Epithelial cell of esophagus (primary cell): ENCODE measurements at regions not wholly inside any gene's neighbourhood (a gene's known extent, or its start where the extent isn't known, plus 50 kb on each side); places are given as distances from the start of the nearest gene placed in this dataset.
A peak's percentile ranks its signal among the peaks of the same experiment; 100 is the strongest.

Experiments used
- DNase-seq: peaks from one replicate; pipeline ENCODE4 v3.0.0; 2010; ENCODE audit warnings: low read depth
- H3K4me3 ChIP-seq: 2 replicates; pipeline ENCODE4 v1.5.1; 2011; ENCODE audit warnings: mild to moderate bottlenecking, low read length, control low read depth
- CTCF ChIP-seq: IDR thresholded peaks from 2 replicates; pipeline ENCODE4 v1.5.1; 2011; ENCODE audit warnings: low read depth, mild to moderate bottlenecking, low read length, control low read depth, inconsistent platforms; ENCODE audit not compliant: insufficient read depth; ENCODE audit errors: missing control alignments

GRCh38 chr6:15970517-15970916 is 158.4 kb upstream of the MYLIP start:
- TF ChIP-seq CTCF: no peak
- no peak for DNase-seq

GRCh38 chr6:15969236-15969778 is 159.6 kb upstream of the MYLIP start:
- no peak for TF ChIP-seq CTCF
- no peak overlapping the region for H3K4me3 ChIP-seq
- DNase-seq: peak; percentile 93

More at GRCh38 chr6:15970517-15970916, 158.4 kb upstream of the MYLIP start:
- no peak overlapping the region for H3K4me3 ChIP-seq

- H3K4me3 ChIP-seq: no peak overlapping the region
- no peak for DNase-seq
- TF ChIP-seq CTCF: no peak
Observed at GRCh38 chr6:15968519-15968918, 160.4 kb upstream of the MYLIP start.

- no peak for TF ChIP-seq CTCF
- no peak overlapping the region for H3K4me3 ChIP-seq
- no peak for DNase-seq
Observed at GRCh38 chr6:15966000-15966520, 162.8 kb upstream of the MYLIP start.

GRCh38 chr6:15962449-15962764 is 166.5 kb upstream of the MYLIP start:
- TF ChIP-seq CTCF: no peak
- peak; percentile 54 for DNase-seq
- H3K4me3 ChIP-seq: no peak overlapping the region

GRCh38 chr6:15961635-15962448 is 167.0 kb upstream of the MYLIP start:
- TF ChIP-seq CTCF: no peak
- DNase-seq: peak; percentile 8

More at GRCh38 chr6:15961635-15962448, 167.0 kb upstream of the MYLIP start:
- H3K4me3 ChIP-seq: no peak overlapping the region
